ENCODE measurements at regions not wholly inside any gene's neighbourhood (a gene's known extent, or its start where the extent isn't known, plus 50 kb on each side); places are given as distances from the start of the nearest gene placed in this dataset.

DNA sequence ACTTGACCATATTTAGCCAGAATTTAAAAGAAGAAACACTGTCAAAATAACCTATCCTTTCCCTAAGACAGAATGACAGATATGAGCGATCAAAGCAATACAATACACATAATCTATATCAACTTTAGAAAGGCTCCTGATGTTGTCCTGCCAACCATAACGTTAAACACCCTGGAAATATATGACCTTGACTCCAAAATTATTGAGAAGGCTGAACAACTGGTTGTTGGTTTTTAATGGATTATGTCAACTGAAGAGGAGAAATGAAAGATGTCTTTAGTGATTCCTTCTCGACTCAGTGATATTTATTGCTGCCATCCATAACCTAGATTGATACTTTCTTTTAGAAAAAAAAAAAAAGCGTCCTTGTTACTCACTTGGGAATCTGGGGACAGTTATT, 957.2 kb downstream of the SLITRK1 start:
- TF ChIP-seq, protein P1, sequence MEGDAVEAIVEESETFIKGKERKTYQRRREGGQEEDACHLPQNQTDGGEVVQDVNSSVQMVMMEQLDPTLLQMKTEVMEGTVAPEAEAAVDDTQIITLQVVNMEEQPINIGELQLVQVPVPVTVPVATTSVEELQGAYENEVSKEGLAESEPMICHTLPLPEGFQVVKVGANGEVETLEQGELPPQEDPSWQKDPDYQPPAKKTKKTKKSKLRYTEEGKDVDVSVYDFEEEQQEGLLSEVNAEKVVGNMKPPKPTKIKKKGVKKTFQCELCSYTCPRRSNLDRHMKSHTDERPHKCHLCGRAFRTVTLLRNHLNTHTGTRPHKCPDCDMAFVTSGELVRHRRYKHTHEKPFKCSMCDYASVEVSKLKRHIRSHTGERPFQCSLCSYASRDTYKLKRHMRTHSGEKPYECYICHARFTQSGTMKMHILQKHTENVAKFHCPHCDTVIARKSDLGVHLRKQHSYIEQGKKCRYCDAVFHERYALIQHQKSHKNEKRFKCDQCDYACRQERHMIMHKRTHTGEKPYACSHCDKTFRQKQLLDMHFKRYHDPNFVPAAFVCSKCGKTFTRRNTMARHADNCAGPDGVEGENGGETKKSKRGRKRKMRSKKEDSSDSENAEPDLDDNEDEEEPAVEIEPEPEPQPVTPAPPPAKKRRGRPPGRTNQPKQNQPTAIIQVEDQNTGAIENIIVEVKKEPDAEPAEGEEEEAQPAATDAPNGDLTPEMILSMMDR (conservative IDR thresholded peaks at IDR 0.05; ENCODE audit: low read depth in 2 of 2): no peak
- TF ChIP-seq, protein P2, sequence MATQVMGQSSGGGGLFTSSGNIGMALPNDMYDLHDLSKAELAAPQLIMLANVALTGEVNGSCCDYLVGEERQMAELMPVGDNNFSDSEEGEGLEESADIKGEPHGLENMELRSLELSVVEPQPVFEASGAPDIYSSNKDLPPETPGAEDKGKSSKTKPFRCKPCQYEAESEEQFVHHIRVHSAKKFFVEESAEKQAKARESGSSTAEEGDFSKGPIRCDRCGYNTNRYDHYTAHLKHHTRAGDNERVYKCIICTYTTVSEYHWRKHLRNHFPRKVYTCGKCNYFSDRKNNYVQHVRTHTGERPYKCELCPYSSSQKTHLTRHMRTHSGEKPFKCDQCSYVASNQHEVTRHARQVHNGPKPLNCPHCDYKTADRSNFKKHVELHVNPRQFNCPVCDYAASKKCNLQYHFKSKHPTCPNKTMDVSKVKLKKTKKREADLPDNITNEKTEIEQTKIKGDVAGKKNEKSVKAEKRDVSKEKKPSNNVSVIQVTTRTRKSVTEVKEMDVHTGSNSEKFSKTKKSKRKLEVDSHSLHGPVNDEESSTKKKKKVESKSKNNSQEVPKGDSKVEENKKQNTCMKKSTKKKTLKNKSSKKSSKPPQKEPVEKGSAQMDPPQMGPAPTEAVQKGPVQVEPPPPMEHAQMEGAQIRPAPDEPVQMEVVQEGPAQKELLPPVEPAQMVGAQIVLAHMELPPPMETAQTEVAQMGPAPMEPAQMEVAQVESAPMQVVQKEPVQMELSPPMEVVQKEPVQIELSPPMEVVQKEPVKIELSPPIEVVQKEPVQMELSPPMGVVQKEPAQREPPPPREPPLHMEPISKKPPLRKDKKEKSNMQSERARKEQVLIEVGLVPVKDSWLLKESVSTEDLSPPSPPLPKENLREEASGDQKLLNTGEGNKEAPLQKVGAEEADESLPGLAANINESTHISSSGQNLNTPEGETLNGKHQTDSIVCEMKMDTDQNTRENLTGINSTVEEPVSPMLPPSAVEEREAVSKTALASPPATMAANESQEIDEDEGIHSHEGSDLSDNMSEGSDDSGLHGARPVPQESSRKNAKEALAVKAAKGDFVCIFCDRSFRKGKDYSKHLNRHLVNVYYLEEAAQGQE (IDR thresholded peaks at IDR 0.05; ENCODE audit: unreplicated experiment): no peak
- no peak for TF ChIP-seq CREB1 (CRISPR knock-in tag; IDR thresholded peaks at IDR 0.05; ENCODE audit: low read depth)
- TF ChIP-seq POLR2AphosphoS5 (IDR thresholded peaks at IDR 0.05; ENCODE audit: low read depth): no peak
- no peak for TF ChIP-seq EZH2 (IDR thresholded peaks at IDR 0.05; ENCODE audit: low read depth, unreplicated experiment)
- TF ChIP-seq, protein P3, sequence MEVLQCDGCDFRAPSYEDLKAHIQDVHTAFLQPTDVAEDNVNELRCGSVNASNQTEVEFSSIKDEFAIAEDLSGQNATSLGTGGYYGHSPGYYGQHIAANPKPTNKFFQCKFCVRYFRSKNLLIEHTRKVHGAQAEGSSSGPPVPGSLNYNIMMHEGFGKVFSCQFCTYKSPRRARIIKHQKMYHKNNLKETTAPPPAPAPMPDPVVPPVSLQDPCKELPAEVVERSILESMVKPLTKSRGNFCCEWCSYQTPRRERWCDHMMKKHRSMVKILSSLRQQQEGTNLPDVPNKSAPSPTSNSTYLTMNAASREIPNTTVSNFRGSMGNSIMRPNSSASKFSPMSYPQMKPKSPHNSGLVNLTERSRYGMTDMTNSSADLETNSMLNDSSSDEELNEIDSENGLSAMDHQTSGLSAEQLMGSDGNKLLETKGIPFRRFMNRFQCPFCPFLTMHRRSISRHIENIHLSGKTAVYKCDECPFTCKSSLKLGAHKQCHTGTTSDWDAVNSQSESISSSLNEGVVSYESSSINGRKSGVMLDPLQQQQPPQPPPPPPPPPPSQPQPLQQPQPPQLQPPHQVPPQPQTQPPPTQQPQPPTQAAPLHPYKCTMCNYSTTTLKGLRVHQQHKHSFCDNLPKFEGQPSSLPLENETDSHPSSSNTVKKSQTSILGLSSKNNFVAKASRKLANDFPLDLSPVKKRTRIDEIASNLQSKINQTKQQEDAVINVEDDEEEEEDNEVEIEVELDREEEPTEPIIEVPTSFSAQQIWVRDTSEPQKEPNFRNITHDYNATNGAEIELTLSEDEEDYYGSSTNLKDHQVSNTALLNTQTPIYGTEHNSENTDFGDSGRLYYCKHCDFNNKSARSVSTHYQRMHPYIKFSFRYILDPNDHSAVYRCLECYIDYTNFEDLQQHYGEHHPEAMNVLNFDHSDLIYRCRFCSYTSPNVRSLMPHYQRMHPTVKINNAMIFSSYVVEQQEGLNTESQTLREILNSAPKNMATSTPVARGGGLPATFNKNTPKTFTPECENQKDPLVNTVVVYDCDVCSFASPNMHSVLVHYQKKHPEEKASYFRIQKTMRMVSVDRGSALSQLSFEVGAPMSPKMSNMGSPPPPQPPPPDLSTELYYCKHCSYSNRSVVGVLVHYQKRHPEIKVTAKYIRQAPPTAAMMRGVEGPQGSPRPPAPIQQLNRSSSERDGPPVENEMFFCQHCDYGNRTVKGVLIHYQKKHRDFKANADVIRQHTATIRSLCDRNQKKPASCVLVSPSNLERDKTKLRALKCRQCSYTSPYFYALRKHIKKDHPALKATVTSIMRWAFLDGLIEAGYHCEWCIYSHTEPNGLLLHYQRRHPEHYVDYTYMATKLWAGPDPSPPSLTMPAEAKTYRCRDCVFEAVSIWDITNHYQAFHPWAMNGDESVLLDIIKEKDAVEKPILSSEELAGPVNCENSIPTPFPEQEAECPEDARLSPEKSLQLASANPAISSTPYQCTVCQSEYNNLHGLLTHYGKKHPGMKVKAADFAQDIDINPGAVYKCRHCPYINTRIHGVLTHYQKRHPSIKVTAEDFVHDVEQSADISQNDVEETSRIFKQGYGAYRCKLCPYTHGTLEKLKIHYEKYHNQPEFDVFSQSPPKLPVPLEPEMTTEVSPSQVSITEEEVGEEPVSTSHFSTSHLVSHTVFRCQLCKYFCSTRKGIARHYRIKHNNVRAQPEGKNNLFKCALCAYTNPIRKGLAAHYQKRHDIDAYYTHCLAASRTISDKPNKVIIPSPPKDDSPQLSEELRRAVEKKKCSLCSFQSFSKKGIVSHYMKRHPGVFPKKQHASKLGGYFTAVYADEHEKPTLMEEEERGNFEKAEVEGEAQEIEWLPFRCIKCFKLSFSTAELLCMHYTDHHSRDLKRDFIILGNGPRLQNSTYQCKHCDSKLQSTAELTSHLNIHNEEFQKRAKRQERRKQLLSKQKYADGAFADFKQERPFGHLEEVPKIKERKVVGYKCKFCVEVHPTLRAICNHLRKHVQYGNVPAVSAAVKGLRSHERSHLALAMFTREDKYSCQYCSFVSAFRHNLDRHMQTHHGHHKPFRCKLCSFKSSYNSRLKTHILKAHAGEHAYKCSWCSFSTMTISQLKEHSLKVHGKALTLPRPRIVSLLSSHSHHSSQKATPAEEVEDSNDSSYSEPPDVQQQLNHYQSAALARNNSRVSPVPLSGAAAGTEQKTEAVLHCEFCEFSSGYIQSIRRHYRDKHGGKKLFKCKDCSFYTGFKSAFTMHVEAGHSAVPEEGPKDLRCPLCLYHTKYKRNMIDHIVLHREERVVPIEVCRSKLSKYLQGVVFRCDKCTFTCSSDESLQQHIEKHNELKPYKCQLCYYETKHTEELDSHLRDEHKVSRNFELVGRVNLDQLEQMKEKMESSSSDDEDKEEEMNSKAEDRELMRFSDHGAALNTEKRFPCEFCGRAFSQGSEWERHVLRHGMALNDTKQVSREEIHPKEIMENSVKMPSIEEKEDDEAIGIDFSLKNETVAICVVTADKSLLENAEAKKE (CRISPR knock-in tag; IDR thresholded peaks at IDR 0.05): no peak
- TF ChIP-seq EZH2phosphoT487 (IDR thresholded peaks at IDR 0.05; ENCODE audit: unreplicated experiment): no peak
